ENCODE measurements at regions not wholly inside any gene's neighbourhood (a gene's known extent, or its start where the extent isn't known, plus 50 kb on each side); places are given as distances from the start of the nearest gene placed in this dataset.
"Not testable (repeated sequence)": the region's sequence is repeated elsewhere in the genome, so short reads cannot be mapped to it uniquely, and the experiment has no call there.

DNA sequence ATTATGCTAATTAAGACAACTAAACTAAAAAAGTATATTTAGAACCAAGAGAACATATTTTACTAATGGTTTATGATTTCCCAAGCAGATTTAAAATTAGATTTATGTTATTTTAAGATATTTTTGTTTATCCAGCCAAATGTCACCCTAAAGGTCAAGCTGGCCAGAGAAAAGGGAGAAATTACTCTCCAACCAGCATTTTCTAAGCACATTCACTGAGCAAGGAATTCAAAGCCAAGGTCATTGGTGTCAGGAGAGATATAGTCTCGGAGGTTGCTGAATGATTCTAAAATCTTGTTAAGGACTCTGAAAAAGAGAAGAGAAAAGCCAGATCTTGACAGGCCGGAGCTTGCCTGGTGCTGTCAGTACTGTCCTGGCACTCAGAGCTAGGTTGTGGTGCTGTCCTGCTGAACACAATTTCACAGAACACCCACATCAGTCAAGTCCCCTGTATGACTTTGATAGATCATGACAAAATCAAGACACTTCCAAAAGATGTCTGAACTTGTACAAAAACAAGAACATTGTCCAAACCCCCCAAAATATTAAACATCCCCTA, 222.3 kb upstream of the SMLR1 start:
- no CpG with 5 or more reads among the region's 2 CpGs for WGBS (ENCODE audit: insufficient coverage, insufficient read length)
- Histone ChIP-seq H3K27ac (ENCODE audit: low read length) (no peak overlapping the region), H3K27me3 (ENCODE audit: control insufficient read depth, insufficient read depth, low read length) (no peaks in the 10 kb centered on the region), H3K9me3 (ENCODE audit: control insufficient read depth, insufficient read depth, low read length) (no peaks in the 10 kb centered on the region), H3K36me3 (ENCODE audit: control insufficient read depth, insufficient read depth, low read length) (no peaks in the 10 kb centered on the region), H3K4me3 (ENCODE audit: low read length) (no peak overlapping the region), H3K4me1 (ENCODE audit: control insufficient read depth, insufficient read depth, low read length) (0 out of 2 replicates have a peak, but pooled peaks cover 1% of the 10 kb centered on the region)
- no peak for DNase-seq (ENCODE audit: low read depth, low spot score)

DNA sequence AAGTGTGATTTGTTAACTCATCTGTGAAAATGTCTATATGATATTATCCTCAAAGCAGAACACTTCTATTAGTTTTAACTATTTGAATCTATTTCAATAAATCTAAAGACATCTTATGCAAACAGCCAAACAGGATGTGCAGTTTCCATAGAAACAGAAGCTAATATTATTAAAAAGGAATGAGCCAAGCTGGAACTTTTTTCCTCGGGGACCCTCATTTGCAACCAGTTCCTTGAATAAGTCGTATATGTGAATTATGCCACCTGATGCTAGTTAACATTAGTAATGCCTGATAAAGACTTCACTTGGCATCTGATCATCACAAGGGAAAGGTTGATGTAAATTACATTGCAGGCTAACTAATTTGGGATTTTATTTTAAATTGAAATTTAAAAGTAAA, 216.9 kb upstream of the SMLR1 start:
- no CpG with 5 or more reads among the region's 2 CpGs for WGBS (ENCODE audit: insufficient coverage, insufficient read length)
- Histone ChIP-seq H3K4me1 (ENCODE audit: control insufficient read depth, insufficient read depth, low read length) (peaks cover 1% of the 10 kb centered on the region; the same call in 1 of the 2 replicates), H3K27me3 (ENCODE audit: control insufficient read depth, insufficient read depth, low read length) (no peaks in the 10 kb centered on the region), H3K9me3 (ENCODE audit: control insufficient read depth, insufficient read depth, low read length) (no peaks in the 10 kb centered on the region), H3K27ac (ENCODE audit: low read length) (no peak overlapping the region), H3K4me3 (ENCODE audit: low read length) (no peak overlapping the region), H3K36me3 (ENCODE audit: control insufficient read depth, insufficient read depth, low read length) (no peaks in the 10 kb centered on the region)
- no peak for DNase-seq (ENCODE audit: low read depth, low spot score)

DNA sequence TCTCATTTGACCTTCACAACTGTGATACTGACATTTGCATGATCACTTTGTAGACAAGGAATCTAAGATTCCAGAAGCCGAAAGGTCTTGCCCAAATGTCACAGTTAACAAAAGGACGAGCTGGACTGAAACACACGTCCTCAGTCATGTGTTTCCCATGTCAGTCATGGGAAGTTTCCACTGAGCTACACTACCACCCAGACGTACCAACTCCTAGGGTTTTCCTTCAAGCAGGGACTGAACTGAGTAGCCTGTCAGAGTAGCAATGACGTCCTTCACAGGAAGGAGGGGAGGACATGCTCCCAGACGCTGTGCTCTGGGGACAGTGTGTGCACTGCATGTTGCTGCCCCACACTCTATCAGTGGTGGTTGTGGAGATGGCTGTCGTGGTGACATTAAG, 215.8 kb upstream of the SMLR1 start:
- Histone ChIP-seq H3K36me3 (ENCODE audit: control insufficient read depth, insufficient read depth, low read length) (no peaks in the 10 kb centered on the region), H3K4me1 (ENCODE audit: control insufficient read depth, insufficient read depth, low read length) (peaks cover 1% of the 10 kb centered on the region; the same call in 1 of the 2 replicates), H3K27ac (ENCODE audit: low read length) (no peak overlapping the region), H3K27me3 (ENCODE audit: control insufficient read depth, insufficient read depth, low read length) (no peaks in the 10 kb centered on the region), H3K4me3 (ENCODE audit: low read length) (no peak overlapping the region), H3K9me3 (ENCODE audit: control insufficient read depth, insufficient read depth, low read length) (no peaks in the 10 kb centered on the region)
- no peak for DNase-seq (ENCODE audit: low read depth, low spot score)
- WGBS (ENCODE audit: insufficient coverage, insufficient read length), result no CpG with 5 or more reads among the region's 7 CpGs

DNA sequence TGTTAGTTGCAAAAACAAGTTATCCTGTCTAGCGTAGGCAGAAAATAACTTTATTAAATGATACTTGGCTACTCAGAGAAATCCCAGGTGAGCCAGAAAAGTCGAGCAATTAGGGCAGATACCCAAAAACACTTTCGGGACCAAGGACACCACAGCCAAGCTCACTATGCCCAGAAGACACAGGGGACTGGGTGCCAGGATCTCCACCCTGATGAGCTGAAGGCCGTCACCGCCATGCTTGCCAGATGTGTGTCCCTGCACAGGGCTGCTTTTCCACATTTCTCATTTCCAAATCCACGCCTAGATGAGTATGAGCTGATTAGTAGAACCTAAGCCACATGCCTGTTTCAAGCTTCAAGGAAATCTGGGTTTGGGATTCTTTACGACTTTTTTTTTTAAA, 214.0 kb upstream of the SMLR1 start:
- Histone ChIP-seq H3K27ac (ENCODE audit: low read length) (no peak overlapping the region), H3K4me3 (ENCODE audit: low read length) (no peak overlapping the region), H3K27me3 (ENCODE audit: control insufficient read depth, insufficient read depth, low read length) (no peaks in the 10 kb centered on the region), H3K9me3 (ENCODE audit: control insufficient read depth, insufficient read depth, low read length) (no peaks in the 10 kb centered on the region), H3K36me3 (ENCODE audit: control insufficient read depth, insufficient read depth, low read length) (no peaks in the 10 kb centered on the region), H3K4me1 (ENCODE audit: control insufficient read depth, insufficient read depth, low read length) (peaks cover 1% of the 10 kb centered on the region; the same call in 1 of the 2 replicates)
- no peak for DNase-seq (ENCODE audit: low read depth, low spot score)
- WGBS (ENCODE audit: insufficient coverage, insufficient read length), result no CpG with 5 or more reads among the region's 7 CpGs

DNA sequence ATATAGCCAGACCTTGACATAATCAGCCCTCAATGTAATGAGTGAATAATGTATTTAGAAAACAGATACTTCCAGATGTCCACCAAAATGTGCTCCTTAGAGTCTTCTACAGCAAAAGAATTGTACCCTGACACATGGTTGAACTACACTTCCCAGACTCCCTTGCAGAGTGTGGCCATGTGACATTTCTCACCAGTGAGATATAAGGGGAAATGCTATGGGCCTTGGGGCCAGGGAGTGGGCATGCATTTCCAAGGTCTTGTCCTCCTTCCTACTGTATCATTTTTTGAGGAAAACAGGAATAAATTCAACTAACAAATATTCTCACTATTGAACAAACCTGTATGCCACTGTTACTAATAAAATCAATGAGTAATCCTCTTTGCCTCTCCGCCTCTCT, 211.4 kb upstream of the SMLR1 start:
- Histone ChIP-seq H3K27ac (ENCODE audit: low read length) (no peak overlapping the region), H3K36me3 (ENCODE audit: control insufficient read depth, insufficient read depth, low read length) (no peaks in the 10 kb centered on the region), H3K4me3 (ENCODE audit: low read length) (no peak overlapping the region), H3K9me3 (ENCODE audit: control insufficient read depth, insufficient read depth, low read length) (no peaks in the 10 kb centered on the region), H3K4me1 (ENCODE audit: control insufficient read depth, insufficient read depth, low read length) (peaks cover 1% of the 10 kb centered on the region; the same call in 1 of the 2 replicates), H3K27me3 (ENCODE audit: control insufficient read depth, insufficient read depth, low read length) (no peaks in the 10 kb centered on the region)
- no CpG with 5 or more reads among the region's 1 CpG for WGBS (ENCODE audit: insufficient coverage, insufficient read length)
- DNase-seq (ENCODE audit: low read depth, low spot score), result no peak

DNA sequence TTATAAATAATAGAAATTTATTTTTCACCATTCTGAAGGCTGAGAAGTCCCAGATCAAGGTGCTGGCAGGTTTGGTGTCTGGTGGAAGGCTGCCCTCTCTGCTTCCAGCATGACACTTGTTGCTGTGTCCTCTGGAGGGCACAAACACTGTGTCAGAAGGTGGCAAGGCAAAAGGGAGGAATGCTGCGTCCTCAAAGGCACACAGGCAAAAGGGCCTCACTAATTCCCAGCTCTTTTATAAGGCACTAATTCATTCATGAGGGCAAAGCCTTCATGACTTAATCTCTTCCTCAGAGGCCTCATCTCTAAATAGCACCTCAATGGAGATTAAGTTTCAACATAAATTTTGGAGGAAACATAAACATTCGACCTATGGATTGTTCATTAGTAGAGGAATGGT, 209.5 kb upstream of the SMLR1 start:
- no peaks in the 10 kb centered on the region for H3K27me3 ChIP-seq (ENCODE audit: control insufficient read depth, insufficient read depth, low read length)
- no CpG with 5 or more reads among the region's 2 CpGs for WGBS (ENCODE audit: insufficient coverage, insufficient read length)
- H3K4me3 ChIP-seq (ENCODE audit: low read length), result no peak overlapping the region
- no peak for DNase-seq (ENCODE audit: low read depth, low spot score)
- no peaks in the 10 kb centered on the region for H3K9me3 ChIP-seq (ENCODE audit: control insufficient read depth, insufficient read depth, low read length)
- peaks cover 1% of the 10 kb centered on the region; the same call in 1 of the 2 replicates for H3K4me1 ChIP-seq (ENCODE audit: control insufficient read depth, insufficient read depth, low read length)
- no peak overlapping the region for H3K27ac ChIP-seq (ENCODE audit: low read length)
- H3K36me3 ChIP-seq (ENCODE audit: control insufficient read depth, insufficient read depth, low read length), result no peaks in the 10 kb centered on the region

DNA sequence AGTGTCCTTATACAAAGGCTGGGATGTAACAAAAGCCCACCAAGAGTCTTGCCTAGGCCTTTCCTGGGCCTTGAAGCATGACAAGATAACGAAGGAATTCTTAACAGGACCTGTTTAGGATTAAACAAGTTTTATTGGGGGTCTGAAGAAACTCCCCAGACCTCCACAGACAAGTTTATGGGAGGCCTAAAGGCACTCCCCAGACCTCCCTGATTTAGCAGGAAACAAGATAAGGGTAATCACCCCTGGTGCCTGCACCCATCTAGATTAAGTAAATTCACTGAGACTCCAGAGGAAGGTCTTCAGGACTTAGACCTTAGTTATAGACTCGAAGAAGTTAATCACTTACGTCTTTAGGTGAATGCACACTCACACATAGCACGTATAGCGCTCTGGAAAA, 208.4 kb upstream of the SMLR1 start:
- not testable (repeated sequence) for H3K9me3 ChIP-seq (ENCODE audit: control insufficient read depth, insufficient read depth, low read length); H3K36me3 ChIP-seq (ENCODE audit: control insufficient read depth, insufficient read depth, low read length); H3K27me3 ChIP-seq (ENCODE audit: control insufficient read depth, insufficient read depth, low read length); DNase-seq (ENCODE audit: low read depth, low spot score); H3K27ac ChIP-seq (ENCODE audit: low read length); H3K4me3 ChIP-seq (ENCODE audit: low read length); H3K4me1 ChIP-seq (ENCODE audit: control insufficient read depth, insufficient read depth, low read length)
- no CpG with 5 or more reads among the region's 5 CpGs for whole genome bisulfite sequencing (ENCODE audit: insufficient coverage, insufficient read length)

DNA sequence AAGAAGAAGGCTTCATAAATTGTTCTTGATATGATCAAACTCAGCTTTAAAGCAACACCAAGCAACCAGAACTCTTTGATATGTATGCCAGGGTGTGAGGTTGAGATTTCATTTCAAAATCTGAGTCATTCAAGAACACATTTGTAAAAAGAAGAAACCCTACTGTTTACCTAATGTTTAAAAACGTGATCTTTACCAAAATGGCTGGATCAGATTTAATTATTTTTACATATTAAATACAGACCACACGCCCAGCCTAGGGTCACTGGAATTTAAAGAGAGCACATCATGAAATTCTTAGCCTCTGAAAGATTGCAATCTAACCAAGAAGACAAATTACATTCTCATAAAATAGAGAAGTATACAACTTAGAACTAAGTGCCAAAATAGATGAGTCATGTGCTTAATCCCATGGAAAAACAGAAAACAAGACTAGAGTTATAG, 206.8 kb upstream of the SMLR1 start:
- Histone ChIP-seq H3K27me3 (ENCODE audit: control insufficient read depth, insufficient read depth, low read length) (no peaks in the 10 kb centered on the region), H3K4me1 (ENCODE audit: control insufficient read depth, insufficient read depth, low read length) (no peaks in the 10 kb centered on the region), H3K27ac (ENCODE audit: low read length) (no peak overlapping the region), H3K36me3 (ENCODE audit: control insufficient read depth, insufficient read depth, low read length) (no peaks in the 10 kb centered on the region), H3K9me3 (ENCODE audit: control insufficient read depth, insufficient read depth, low read length) (no peaks in the 10 kb centered on the region), H3K4me3 (ENCODE audit: low read length) (no peak overlapping the region)
- WGBS (ENCODE audit: insufficient coverage, insufficient read length), result no CpG with 5 or more reads among the region's 2 CpGs
- no peak for DNase-seq (ENCODE audit: low read depth, low spot score)

DNA sequence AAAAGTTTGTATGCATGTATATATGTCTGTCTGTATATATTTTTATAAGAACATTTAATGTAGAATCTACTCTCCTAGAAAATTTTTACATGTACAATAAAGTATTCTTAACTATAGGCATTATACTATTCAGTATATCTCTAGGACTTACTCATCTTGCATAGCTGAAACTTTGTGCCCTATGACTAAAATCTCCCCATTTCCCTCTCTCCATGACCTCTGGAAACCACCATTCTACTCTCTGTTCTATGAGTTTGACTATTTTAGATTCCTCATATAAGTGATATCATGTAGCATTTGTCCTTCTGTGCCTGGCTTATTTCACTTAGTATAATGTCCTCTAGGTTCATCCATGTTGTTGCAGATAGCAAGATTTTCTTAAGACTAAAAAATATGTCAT, 205.1 kb upstream of the SMLR1 start:
- Histone ChIP-seq H3K9me3 (ENCODE audit: control insufficient read depth, insufficient read depth, low read length) (no peaks in the 10 kb centered on the region), H3K4me3 (ENCODE audit: low read length) (no peak overlapping the region), H3K4me1 (ENCODE audit: control insufficient read depth, insufficient read depth, low read length) (no peaks in the 10 kb centered on the region), H3K27me3 (ENCODE audit: control insufficient read depth, insufficient read depth, low read length) (no peaks in the 10 kb centered on the region), H3K27ac (ENCODE audit: low read length) (no peak overlapping the region), H3K36me3 (ENCODE audit: control insufficient read depth, insufficient read depth, low read length) (no peaks in the 10 kb centered on the region)
- no peak for DNase-seq (ENCODE audit: low read depth, low spot score)

DNA sequence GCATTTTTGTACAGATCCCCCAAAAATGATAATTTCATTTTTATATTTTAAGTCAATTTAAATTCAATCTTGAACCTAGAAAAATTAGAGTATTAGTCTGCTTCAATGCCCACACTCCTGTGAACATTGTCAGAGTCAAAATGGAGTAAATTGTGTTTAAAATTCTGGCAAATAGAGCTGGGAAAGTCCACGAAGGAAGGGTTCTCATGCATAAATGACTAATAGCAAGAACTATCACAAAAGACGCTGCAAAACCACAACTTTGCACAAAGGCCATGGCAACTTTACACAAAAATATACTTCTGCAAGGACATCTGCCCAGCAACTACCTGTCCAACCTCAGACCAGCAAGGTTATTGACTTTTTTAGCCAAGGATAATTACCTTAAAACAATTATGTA, 203.2 kb upstream of the SMLR1 start:
- H3K4me3 ChIP-seq (ENCODE audit: low read length), result no peak overlapping the region
- H3K27me3 ChIP-seq (ENCODE audit: control insufficient read depth, insufficient read depth, low read length), result no peaks in the 10 kb centered on the region
- H3K27ac ChIP-seq (ENCODE audit: low read length), result no peak overlapping the region
- no CpG with 5 or more reads among the region's 2 CpGs for WGBS (ENCODE audit: insufficient coverage, insufficient read length)
- no peak for DNase-seq (ENCODE audit: low read depth, low spot score)
- no peaks in the 10 kb centered on the region for H3K4me1 ChIP-seq (ENCODE audit: control insufficient read depth, insufficient read depth, low read length)
- H3K36me3 ChIP-seq (ENCODE audit: control insufficient read depth, insufficient read depth, low read length), result no peaks in the 10 kb centered on the region
- H3K9me3 ChIP-seq (ENCODE audit: control insufficient read depth, insufficient read depth, low read length), result no peaks in the 10 kb centered on the region

DNA sequence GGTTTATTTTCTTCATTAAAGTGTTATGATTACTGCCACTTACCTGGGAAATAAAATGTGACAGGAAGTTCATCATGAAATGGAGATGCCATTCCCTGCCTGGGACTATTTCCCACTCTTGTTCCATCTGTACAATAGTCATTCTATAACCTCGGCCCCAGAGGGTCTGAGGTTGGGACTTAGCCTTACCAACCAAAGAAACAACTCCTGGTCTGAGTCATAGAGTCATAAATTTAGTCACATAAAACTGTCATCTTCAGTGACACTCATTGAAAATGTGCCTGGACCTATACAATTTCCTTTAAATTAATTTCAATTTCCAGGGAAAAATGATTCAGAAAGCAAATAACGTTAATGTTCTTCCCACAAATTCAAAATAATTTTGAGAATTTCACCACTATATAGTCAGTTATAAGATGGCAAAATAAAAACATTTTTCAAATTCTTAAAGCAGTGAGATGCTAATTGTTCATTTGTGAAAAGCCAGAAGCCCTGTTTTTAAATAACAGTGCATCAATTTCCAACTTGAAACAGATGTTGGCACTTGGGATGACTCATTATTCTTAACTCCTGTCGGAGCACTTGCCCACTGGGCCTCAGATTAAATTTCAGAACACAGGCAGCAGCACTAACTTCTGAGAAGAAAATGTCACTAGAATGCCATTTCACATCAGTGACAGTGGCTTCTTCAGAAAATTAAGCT, 201.2 kb upstream of the SMLR1 start:
- H3K4me3 ChIP-seq (ENCODE audit: low read length), result no peak overlapping the region
- WGBS (ENCODE audit: insufficient coverage, insufficient read length), result no CpG with 5 or more reads among the region's 3 CpGs
- DNase-seq (ENCODE audit: low read depth, low spot score), result no peak
- H3K36me3 ChIP-seq (ENCODE audit: control insufficient read depth, insufficient read depth, low read length), result no peaks in the 10 kb centered on the region
- no peaks in the 10 kb centered on the region for H3K4me1 ChIP-seq (ENCODE audit: control insufficient read depth, insufficient read depth, low read length)
- H3K9me3 ChIP-seq (ENCODE audit: control insufficient read depth, insufficient read depth, low read length), result no peaks in the 10 kb centered on the region
- H3K27ac ChIP-seq (ENCODE audit: low read length), result no peak overlapping the region
- no peaks in the 10 kb centered on the region for H3K27me3 ChIP-seq (ENCODE audit: control insufficient read depth, insufficient read depth, low read length)
